Rectal smooth muscle tissue (tissue), 1 donor: ENCODE measurements at regions not wholly inside any gene's neighbourhood (a gene's known extent, or its start where the extent isn't known, plus 50 kb on each side); places are given as distances from the start of the nearest gene placed in this dataset.
"Not testable (repeated sequence)": the region's sequence is repeated elsewhere in the genome, so short reads cannot be mapped to it uniquely, and the experiment has no call there.

ENCODE experiments used
- H3K27ac ChIP-seq: one replicate; pipeline ENCODE4 v1.7.0; 2013; ENCODE audit warnings: low read depth, low read length, inconsistent platforms
- H3K27me3 ChIP-seq: one replicate; pipeline ENCODE4 v1.7.0; 2013; ENCODE audit warnings: low read length; ENCODE audit not compliant: control insufficient read depth, insufficient read depth
- H3K36me3 ChIP-seq: one replicate; pipeline ENCODE4 v1.7.0; 2013; ENCODE audit warnings: low read length; ENCODE audit not compliant: control insufficient read depth, insufficient read depth
- H3K4me1 ChIP-seq: one replicate; pipeline ENCODE4 v1.7.0; 2013; ENCODE audit warnings: low read length; ENCODE audit not compliant: control insufficient read depth, insufficient read depth
- H3K4me3 ChIP-seq: one replicate; pipeline ENCODE4 v1.7.0; 2013; ENCODE audit warnings: low read length
- H3K9ac ChIP-seq: one replicate; pipeline ENCODE4 v1.7.0; 2013; ENCODE audit warnings: low read length

DNA sequence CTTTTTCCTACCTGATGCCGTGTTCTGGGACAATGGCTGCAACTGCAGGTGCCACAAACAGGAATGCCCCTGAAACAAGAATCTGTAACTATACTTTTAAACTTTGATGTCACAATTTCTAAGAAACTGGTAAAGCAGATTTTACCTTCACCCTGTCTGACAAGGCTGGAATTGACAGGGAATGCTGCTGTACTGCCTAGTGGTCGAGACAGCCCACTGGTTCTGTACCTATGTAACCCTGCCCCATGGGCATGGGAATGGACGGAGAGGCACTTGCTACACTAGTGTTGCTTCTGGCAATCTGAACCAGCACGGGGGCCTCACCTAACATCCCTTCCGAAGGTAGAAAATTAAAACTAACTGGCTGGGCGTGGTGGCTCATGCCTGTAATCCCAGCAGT, 424.3 kb upstream of the SPATA31A3 start:
- not testable (repeated sequence) for H3K4me3 ChIP-seq, H3K4me1 ChIP-seq, H3K36me3 ChIP-seq, H3K9ac ChIP-seq, H3K27me3 ChIP-seq, H3K27ac ChIP-seq

DNA sequence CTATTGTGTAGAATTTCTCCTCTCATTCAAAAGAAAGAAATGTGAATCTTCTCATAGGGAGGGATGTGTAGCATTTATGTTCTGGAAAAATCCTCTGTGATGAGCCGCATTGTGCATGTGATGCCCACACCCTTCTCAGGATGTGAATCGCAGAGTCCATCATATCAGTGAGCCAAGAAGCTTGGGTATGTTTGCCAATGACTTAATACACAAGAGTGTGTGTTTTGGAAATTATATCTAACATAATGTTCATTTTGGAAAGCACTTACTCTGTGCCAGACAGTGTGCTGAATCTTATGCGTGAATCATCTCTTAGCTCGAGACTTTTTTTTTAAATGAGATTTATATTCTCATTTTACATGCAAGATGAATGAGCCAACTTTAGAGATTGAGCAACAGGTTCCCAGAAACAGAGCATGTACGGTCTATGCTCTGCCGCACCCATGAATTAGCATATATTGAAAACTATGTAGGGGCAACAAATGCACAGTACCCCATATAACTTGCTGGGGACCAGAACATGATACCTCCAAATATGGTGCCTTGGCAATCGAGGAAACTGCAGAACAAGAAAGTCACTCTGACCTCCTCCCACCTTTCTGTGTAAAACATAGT, 418.4 kb upstream of the SPATA31A3 start:
- H3K27me3 ChIP-seq = not testable (repeated sequence)

GRCh38 chr9:67403739-67404138, 411.4 kb upstream of the SPATA31A3 start:
- H3K9ac ChIP-seq, H3K27ac ChIP-seq, H3K27me3 ChIP-seq, H3K4me3 ChIP-seq, H3K4me1 ChIP-seq, H3K36me3 ChIP-seq: not testable (repeated sequence)

More for the DNA sequence above, 418.4 kb upstream of the SPATA31A3 start:
- not testable (repeated sequence) for H3K4me3 ChIP-seq, H3K27ac ChIP-seq, H3K4me1 ChIP-seq, H3K9ac ChIP-seq, H3K36me3 ChIP-seq

GRCh38 chr9:67397731-67398130, 405.4 kb upstream of the SPATA31A3 start:
- H3K9ac ChIP-seq, H3K4me3 ChIP-seq, H3K27ac ChIP-seq, H3K27me3 ChIP-seq, H3K36me3 ChIP-seq, H3K4me1 ChIP-seq: not testable (repeated sequence)

GRCh38 chr9:67394782-67395181, 402.4 kb upstream of the SPATA31A3 start:
- not testable (repeated sequence) for H3K27me3 ChIP-seq, H3K27ac ChIP-seq, H3K4me1 ChIP-seq, H3K4me3 ChIP-seq, H3K36me3 ChIP-seq, H3K9ac ChIP-seq

DNA sequence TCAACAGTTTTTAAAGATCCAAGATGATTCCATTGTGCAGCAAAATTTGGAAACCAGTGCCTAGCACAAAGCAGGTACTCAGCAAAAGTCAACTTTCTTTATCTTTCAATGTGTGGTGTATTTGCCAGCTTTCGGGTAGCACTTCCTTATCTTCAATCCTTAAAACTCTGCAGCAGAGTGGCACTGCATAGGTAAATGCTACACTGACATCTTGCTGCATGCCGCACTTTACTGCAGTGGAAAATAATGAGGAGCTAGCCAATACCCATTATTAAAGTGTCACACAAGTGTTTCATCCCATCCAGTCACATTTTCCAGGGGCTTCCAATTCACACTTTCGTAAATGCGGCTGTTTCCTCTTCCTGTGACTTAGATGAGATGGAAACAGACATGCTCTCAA, 401.7 kb upstream of the SPATA31A3 start:
- H3K27me3 ChIP-seq, H3K36me3 ChIP-seq, H3K27ac ChIP-seq, H3K9ac ChIP-seq, H3K4me1 ChIP-seq, H3K4me3 ChIP-seq: not testable (repeated sequence)

DNA sequence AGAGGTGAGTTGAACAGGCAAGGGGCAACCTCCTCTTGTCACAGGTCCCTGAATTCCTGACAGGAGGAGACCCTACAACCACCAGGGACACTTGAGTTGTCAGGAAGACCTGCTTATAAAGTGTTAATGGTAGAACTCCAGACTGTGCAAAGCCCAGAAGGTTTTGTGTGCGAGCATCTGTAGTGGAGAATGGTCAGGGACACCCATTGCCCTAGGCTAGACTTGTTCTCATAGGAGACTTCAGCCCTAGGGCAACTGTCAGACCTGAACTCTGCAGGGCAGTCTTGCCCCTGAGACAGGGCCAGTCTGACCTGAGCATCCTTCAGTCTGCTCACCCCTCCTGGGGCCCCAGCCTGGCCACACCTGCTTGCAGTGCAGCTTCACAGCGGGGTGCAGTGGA, 377.3 kb upstream of the SPATA31A3 start:
- not testable (repeated sequence) for H3K4me3 ChIP-seq, H3K27ac ChIP-seq, H3K4me1 ChIP-seq, H3K36me3 ChIP-seq, H3K27me3 ChIP-seq, H3K9ac ChIP-seq

DNA sequence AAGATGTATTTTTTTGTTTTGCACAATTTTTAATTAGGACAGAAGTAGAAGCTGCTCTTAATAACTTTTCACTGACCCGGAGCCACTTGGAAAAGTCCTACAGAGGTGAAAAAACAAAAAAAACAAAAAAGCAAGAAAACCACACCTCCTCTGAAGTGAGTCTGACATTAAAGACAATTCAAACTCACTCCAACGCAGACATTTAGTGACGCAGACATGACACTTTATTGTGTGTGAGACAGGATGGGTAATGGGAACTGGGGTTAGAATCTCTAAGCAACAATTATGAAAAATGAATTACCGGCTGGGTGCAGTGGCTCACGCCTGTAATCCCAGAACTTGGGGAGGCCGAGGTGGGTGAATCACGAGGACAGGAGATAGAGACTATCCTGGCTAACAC, 370.0 kb upstream of the SPATA31A3 start:
- H3K4me3 ChIP-seq, H3K4me1 ChIP-seq, H3K36me3 ChIP-seq, H3K27me3 ChIP-seq, H3K27ac ChIP-seq, H3K9ac ChIP-seq: not testable (repeated sequence)

- not testable (repeated sequence) for H3K36me3 ChIP-seq, H3K4me1 ChIP-seq, H3K27me3 ChIP-seq, H3K4me3 ChIP-seq, H3K27ac ChIP-seq, H3K9ac ChIP-seq
Measured at GRCh38 chr9:67353961-67354360, 361.6 kb upstream of the SPATA31A3 start.

DNA sequence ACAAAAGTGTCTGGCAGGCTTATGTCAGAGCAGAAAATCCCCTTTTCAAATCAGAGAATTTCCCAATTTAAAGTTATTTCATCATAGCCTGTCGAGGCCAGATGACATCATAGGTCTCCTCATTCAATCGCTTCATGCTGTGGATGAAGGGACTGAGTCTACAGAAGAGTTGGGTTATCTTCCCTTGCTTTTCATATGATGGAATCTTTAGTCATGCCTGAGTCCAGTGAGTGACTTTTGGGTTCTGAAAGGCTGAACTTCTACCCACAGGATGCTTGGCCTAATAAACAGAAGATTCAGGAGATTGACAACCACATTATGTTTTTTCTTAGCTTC, 357.0 kb upstream of the SPATA31A3 start:
- H3K4me1 ChIP-seq, H3K9ac ChIP-seq, H3K4me3 ChIP-seq: not testable (repeated sequence)

GRCh38 chr9:67348562-67349423, 356.4 kb upstream of the SPATA31A3 start:
- H3K4me1 ChIP-seq, H3K27ac ChIP-seq, H3K36me3 ChIP-seq, H3K9ac ChIP-seq, H3K27me3 ChIP-seq, H3K4me3 ChIP-seq: not testable (repeated sequence)

More for the DNA sequence above, 357.0 kb upstream of the SPATA31A3 start:
- H3K27ac ChIP-seq, H3K27me3 ChIP-seq, H3K36me3 ChIP-seq: not testable (repeated sequence)

GRCh38 chr9:67348094-67348493, 355.7 kb upstream of the SPATA31A3 start:
- not testable (repeated sequence) for H3K36me3 ChIP-seq, H3K4me3 ChIP-seq, H3K9ac ChIP-seq, H3K27ac ChIP-seq, H3K4me1 ChIP-seq, H3K27me3 ChIP-seq

DNA sequence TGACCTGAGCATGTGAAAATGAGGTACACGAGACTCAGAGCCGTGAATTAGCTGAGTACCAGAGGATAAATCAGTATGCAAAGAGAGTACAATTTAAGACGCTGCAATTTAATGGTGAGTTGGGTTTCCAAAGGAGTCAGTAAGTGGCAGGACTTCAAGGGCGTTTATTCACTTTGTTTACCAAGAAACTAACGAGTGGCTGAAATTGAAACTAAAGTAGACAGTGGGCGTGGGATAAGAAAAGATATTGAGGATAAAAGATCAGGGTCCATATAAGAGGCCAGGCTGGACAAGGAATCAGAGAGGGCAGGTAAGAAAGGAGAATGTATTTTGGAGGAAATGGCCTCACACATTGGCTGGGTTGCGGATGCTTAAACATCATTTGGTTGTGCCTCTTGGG, 346.9 kb upstream of the SPATA31A3 start:
- H3K4me3 ChIP-seq, H3K4me1 ChIP-seq, H3K36me3 ChIP-seq, H3K9ac ChIP-seq, H3K27ac ChIP-seq, H3K27me3 ChIP-seq: not testable (repeated sequence)
